ENCODE measurements at regions not wholly inside any gene's neighbourhood (a gene's known extent, or its start where the extent isn't known, plus 50 kb on each side); places are given as distances from the start of the nearest gene placed in this dataset.

- no peak for ATAC-seq (ENCODE audit: insufficient read depth, low read depth)
- H3K4me2 ChIP-seq (ENCODE audit: insufficient read depth, low read length): no peak overlapping the region
- no peaks in the 10 kb centered on the region for H3K27me3 ChIP-seq (ENCODE audit: insufficient read depth, low read length, poor library complexity)
- H3K4me3 ChIP-seq (ENCODE audit: low read depth in 1 of 2, low read length in 2 of 2): no peak overlapping the region
- no peak for DNase-seq
- H3K79me2 ChIP-seq (ENCODE audit: insufficient read depth, low read length): no peaks in the 10 kb centered on the region
- H3K4me1 ChIP-seq (ENCODE audit: insufficient read depth, low read length): no peaks in the 10 kb centered on the region
- H3K36me3 ChIP-seq (ENCODE audit: insufficient read depth, low read length): no peaks in the 10 kb centered on the region
- H3K9ac ChIP-seq (ENCODE audit: low read depth, low read length): no peak overlapping the region
- TF ChIP-seq CTCF (IDR thresholded peaks at IDR 0.05; ENCODE audit: borderline replicate concordance, extremely low read depth, low read length, poor library complexity, severe bottlenecking): no peak
- no peak for TF ChIP-seq EZH2 (IDR thresholded peaks at IDR 0.05; ENCODE audit: borderline replicate concordance, low read depth, low read length, severe bottlenecking)
- H4K20me1 ChIP-seq (ENCODE audit: insufficient read depth, low read length): no peaks in the 10 kb centered on the region
- no peak overlapping the region for H3K27ac ChIP-seq (ENCODE audit: low read length)
- H3K9me3 ChIP-seq (ENCODE audit: insufficient read depth, low read length, severe bottlenecking): no peaks in the 10 kb centered on the region
- no peak overlapping the region for H2AFZ ChIP-seq (ENCODE audit: low read depth, low read length)
These were observed 377.0 kb downstream of the PDGFC start for GRCh38 chr4:156594624-156595023.

GRCh38 chr4:156593464-156593863 is 378.1 kb downstream of the PDGFC start:
- Histone ChIP-seq H3K9me3 (ENCODE audit: insufficient read depth, low read length, severe bottlenecking) (no peaks in the 10 kb centered on the region), H3K4me1 (ENCODE audit: insufficient read depth, low read length) (no peaks in the 10 kb centered on the region), H3K27me3 (ENCODE audit: insufficient read depth, low read length, poor library complexity) (no peaks in the 10 kb centered on the region), H3K27ac (ENCODE audit: low read length) (no peak overlapping the region), H3K9ac (ENCODE audit: low read depth, low read length) (no peak overlapping the region), H2AFZ (ENCODE audit: low read depth, low read length) (no peak overlapping the region), H4K20me1 (ENCODE audit: insufficient read depth, low read length) (no peaks in the 10 kb centered on the region), H3K4me2 (ENCODE audit: insufficient read depth, low read length) (no peak overlapping the region), H3K36me3 (ENCODE audit: insufficient read depth, low read length) (no peaks in the 10 kb centered on the region), H3K79me2 (ENCODE audit: insufficient read depth, low read length) (no peaks in the 10 kb centered on the region), H3K4me3 (ENCODE audit: low read depth in 1 of 2, low read length in 2 of 2) (no peak overlapping the region)
- TF ChIP-seq CTCF (IDR thresholded peaks at IDR 0.05; ENCODE audit: borderline replicate concordance, extremely low read depth, low read length, poor library complexity, severe bottlenecking) (no peak), EZH2 (IDR thresholded peaks at IDR 0.05; ENCODE audit: borderline replicate concordance, low read depth, low read length, severe bottlenecking) (no peak)
- DNase-seq (no peak), ATAC-seq (ENCODE audit: insufficient read depth, low read depth) (no peak)

GRCh38 chr4:156591679-156592078 is 379.9 kb downstream of the PDGFC start:
- ATAC-seq (ENCODE audit: insufficient read depth, low read depth) (no peak), DNase-seq (no peak)
- H2AFZ ChIP-seq (ENCODE audit: low read depth, low read length): no peak overlapping the region
- no peaks in the 10 kb centered on the region for H3K9me3 ChIP-seq (ENCODE audit: insufficient read depth, low read length, severe bottlenecking)
- TF ChIP-seq EZH2 (IDR thresholded peaks at IDR 0.05; ENCODE audit: borderline replicate concordance, low read depth, low read length, severe bottlenecking) (no peak), CTCF (IDR thresholded peaks at IDR 0.05; ENCODE audit: borderline replicate concordance, extremely low read depth, low read length, poor library complexity, severe bottlenecking) (no peak)
- H3K4me2 ChIP-seq (ENCODE audit: insufficient read depth, low read length): no peak overlapping the region
- no peak overlapping the region for H3K9ac ChIP-seq (ENCODE audit: low read depth, low read length)
- H3K4me3 ChIP-seq (ENCODE audit: low read depth in 1 of 2, low read length in 2 of 2): no peak overlapping the region
- no peaks in the 10 kb centered on the region for H3K27me3 ChIP-seq (ENCODE audit: insufficient read depth, low read length, poor library complexity)
- H4K20me1 ChIP-seq (ENCODE audit: insufficient read depth, low read length): no peaks in the 10 kb centered on the region
- H3K27ac ChIP-seq (ENCODE audit: low read length): no peak overlapping the region
- no peaks in the 10 kb centered on the region for H3K36me3 ChIP-seq (ENCODE audit: insufficient read depth, low read length)
- H3K79me2 ChIP-seq (ENCODE audit: insufficient read depth, low read length): no peaks in the 10 kb centered on the region
- H3K4me1 ChIP-seq (ENCODE audit: insufficient read depth, low read length): no peaks in the 10 kb centered on the region

- H3K4me1 ChIP-seq (ENCODE audit: insufficient read depth, low read length): no peaks in the 10 kb centered on the region
- no peaks in the 10 kb centered on the region for H3K9me3 ChIP-seq (ENCODE audit: insufficient read depth, low read length, severe bottlenecking)
- H3K4me2 ChIP-seq (ENCODE audit: insufficient read depth, low read length): no peak overlapping the region
- DNase-seq: no peak
- no peak for TF ChIP-seq EZH2 (IDR thresholded peaks at IDR 0.05; ENCODE audit: borderline replicate concordance, low read depth, low read length, severe bottlenecking)
- no peak for TF ChIP-seq CTCF (IDR thresholded peaks at IDR 0.05; ENCODE audit: borderline replicate concordance, extremely low read depth, low read length, poor library complexity, severe bottlenecking)
- ATAC-seq (ENCODE audit: insufficient read depth, low read depth): no peak
- H3K4me3 ChIP-seq (ENCODE audit: low read depth in 1 of 2, low read length in 2 of 2): no peak overlapping the region
- H3K27ac ChIP-seq (ENCODE audit: low read length): no peak overlapping the region
- no peaks in the 10 kb centered on the region for H3K27me3 ChIP-seq (ENCODE audit: insufficient read depth, low read length, poor library complexity)
- H2AFZ ChIP-seq (ENCODE audit: low read depth, low read length): no peak overlapping the region
- no peaks in the 10 kb centered on the region for H3K36me3 ChIP-seq (ENCODE audit: insufficient read depth, low read length)
- H3K9ac ChIP-seq (ENCODE audit: low read depth, low read length): no peak overlapping the region
- H4K20me1 ChIP-seq (ENCODE audit: insufficient read depth, low read length): no peaks in the 10 kb centered on the region
- H3K79me2 ChIP-seq (ENCODE audit: insufficient read depth, low read length): no peaks in the 10 kb centered on the region
These were observed 387.5 kb downstream of the PDGFC start for GRCh38 chr4:156584100-156584499.
